ENCODE measurements at regions not wholly inside any gene's neighbourhood (a gene's known extent, or its start where the extent isn't known, plus 50 kb on each side); places are given as distances from the start of the nearest gene placed in this dataset.

DNA sequence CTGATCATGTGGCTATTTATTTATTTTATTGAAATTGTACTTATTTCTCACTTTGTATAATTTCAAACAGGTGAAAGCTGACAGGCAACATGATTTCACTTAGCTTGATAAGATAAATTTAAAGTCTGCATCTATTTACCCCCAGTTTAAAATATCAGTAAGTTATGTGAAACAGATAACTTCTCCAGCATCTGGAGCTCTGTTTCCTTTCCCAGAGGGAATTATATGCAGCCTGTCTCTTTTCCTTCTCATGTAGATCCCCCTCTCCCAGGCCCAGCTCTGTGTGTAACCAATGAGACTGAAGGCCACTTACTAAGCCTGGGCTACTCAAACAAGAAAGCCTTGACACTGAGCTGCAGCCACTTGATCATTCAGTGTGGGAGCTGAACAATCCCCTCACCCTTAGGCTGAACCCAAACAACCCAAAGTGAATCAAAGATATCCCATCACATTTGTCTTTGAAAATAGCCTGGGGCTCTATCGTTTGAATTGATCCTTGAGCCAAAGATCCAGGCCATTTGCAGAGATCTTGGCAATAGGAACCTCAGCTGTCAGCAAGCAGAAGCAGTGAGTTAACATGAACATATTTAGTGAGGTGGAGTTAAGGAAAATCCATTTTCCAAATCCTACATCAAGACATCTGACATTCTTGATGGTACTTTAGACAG is 383.9 kb downstream of the TGFB2 start:
- no peak for DNase-seq

DNA sequence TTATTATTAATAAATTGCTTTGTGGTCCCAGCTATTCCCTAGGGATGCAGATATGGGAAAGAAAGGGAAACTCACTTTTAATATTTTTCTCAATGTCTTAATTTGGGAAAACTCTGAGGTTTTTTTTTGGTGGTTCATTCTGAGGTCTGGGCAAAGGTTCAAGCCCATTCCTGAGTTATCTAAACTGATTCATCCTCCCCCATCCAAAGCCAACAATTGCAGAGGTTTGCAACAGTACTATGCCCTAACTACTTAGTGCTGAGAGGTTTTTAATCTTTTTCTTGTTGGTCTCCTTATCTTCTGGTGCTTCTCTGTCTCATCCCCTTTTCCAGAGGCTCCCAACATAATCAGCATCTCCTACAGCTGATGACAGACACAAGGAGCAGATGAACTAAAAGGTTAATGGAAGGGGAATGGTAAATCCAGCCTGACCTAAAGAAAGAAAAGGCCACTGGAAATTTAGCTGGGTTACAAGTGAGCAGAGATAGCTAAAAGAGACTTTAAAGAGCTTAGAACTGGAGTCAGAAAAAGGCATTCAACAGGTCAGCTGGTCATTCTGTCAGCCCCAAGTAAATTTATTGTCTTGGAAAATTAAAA is 390.4 kb downstream of the TGFB2 start:
- no peak for DNase-seq

DNA sequence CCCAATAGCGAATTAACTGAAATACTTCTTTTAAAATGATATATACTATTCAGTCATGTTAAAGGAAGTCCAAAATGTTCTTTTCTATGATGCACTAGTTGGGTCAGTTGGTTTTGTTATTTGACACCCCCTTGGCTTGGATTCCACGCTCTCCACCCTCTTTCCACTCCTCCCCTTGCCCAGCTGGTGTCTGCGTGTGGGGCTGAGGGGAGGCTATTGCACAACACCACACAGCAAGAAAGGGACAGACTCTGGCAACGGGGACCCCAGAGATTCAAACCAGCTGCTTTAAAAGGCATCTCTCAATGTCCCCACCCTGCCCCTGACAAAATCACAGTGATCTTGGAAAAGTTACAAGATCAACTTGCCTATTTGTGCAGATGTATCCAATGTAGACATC is 394.3 kb downstream of the TGFB2 start:
- DNase-seq = no peak

DNA sequence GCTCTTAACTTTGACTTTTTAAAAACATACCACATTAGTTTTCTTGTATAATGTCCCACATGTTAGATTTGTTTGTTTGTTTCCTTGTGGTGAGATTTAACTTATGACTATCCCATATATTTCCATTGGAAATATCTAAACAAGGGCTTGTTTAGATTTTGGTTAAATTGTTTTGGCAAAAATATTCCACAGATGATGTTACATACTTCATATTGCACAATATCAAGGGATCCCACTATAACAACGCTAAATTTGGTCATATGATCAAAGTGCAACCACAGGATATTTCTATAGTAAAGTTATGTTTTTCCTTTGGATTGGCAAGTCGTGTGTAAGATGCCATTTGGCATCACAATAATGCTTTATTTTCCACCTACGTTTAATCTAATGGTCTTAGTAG is 396.7 kb downstream of the TGFB2 start:
- DNase-seq = no peak

DNA sequence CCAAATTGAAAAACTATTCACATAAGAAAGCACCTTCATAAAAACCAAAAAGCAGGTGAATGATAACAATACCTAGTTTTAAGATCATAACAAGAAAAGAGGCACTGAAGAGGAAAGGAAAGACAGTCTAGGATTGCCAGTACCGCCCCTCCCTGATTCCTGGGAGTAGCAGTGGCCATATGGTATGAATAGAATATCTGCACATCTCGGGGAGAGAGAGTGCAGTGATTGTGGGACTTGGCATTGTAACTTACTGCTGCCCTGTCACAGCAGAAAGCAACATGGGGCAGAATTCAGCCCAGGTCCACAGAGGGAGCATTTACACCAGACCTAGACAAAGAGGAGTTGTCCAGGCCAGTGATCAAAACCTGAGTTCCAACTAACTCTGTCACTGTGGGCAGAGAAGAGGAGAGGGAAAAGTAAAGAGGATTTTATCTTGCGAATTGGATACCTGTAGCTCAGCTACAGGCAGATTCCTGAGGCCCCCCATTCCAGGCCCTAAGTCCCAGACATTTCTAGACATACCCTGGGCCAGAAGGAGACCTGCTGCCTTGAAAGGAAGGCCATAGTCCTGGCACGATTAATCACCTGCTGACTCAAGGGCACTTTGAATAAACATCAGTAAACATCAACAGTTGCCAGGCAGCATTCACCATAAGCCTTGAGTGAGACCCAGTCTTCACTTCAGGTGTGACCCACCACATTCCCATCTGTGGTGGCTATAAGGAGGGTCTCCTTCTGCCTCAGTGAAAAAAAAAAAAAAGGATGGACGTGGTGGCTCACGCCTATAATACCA is 397.5 kb downstream of the TGFB2 start:
- no peak for DNase-seq

DNA sequence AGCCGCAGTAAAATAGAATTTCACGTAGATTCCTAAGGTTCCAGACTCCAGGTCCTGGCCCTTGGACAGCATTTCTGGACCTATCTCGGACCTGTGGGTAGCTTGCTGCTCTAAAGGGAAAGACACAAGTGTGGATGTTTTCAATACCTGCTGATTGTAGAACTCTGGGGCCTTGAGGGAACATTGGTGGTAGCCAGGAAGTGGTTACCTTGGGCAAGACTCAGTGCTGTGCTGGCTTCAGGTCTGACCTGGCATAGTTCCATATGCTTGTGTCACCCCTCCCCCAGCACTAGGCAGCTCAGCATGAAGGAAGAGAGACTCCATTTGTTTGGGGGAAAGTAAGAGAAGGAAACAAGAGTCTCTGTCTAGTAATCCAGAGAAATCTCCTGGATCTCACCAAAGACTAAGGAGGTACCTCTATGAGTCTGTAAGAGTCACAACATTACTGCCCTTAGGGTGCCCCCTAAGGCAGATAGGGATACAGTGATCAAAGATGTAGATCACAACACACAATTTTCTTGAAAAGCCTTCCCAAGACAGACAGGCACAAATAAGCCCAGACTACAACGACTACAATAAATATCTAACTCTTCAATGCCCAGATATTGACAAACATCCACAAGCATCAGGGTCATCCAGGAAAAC is 398.8 kb downstream of the TGFB2 start:
- DNase-seq = no peak

DNA sequence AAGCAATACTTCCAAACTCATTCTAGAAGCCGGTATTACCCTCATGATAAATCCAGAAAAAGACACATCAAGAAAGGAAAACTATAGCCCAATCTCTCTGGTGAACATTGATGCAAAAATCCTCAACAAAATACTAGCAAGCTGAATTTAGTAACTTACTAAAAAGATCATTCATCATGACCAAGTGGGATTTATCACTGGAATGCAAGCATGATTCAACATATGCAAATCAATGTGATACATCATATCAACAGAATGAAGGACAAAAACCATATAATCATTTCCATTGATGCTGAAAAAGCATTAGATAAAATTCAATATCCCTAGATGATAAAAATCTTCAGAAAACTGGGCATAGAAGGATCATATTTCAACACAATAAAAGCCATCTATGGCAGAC is 402.9 kb downstream of the TGFB2 start:
- no peak for DNase-seq

DNA sequence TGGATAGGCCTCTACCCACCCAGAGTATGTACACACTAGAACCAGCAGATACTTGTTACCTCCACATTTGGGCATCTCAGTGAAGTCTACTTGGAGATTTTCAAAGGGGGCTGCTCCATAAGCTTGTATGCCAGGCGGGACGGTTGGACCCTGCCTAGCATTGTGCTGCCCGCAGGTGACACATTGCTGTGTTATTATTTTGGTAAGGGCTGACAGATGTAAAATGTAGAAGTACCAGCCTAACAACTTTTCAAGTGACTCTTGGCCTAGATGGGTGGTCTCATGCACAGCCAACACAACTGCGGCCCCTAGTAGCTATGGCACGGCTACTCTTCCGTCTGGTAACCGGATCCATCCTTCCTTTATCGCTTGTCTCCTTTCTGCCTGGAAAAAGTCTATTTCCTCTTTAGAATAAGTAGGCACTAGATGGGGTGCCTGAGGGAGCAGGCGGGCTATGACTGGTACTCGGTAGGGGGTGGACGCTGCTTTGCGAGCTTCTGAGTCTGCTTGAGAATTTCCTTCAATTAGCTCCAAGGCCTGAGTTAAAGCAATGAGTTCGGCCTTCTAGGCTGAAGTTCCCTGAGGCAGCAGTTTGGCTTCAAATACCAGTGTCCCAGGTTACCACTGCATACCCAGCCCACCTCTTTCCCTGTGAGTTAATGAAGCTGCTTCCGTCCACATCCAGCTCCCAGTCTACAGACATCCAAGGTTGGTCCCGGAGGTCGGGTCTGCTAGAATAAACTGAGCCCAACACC is 405.3 kb downstream of the TGFB2 start:
- DNase-seq = no peak

DNA sequence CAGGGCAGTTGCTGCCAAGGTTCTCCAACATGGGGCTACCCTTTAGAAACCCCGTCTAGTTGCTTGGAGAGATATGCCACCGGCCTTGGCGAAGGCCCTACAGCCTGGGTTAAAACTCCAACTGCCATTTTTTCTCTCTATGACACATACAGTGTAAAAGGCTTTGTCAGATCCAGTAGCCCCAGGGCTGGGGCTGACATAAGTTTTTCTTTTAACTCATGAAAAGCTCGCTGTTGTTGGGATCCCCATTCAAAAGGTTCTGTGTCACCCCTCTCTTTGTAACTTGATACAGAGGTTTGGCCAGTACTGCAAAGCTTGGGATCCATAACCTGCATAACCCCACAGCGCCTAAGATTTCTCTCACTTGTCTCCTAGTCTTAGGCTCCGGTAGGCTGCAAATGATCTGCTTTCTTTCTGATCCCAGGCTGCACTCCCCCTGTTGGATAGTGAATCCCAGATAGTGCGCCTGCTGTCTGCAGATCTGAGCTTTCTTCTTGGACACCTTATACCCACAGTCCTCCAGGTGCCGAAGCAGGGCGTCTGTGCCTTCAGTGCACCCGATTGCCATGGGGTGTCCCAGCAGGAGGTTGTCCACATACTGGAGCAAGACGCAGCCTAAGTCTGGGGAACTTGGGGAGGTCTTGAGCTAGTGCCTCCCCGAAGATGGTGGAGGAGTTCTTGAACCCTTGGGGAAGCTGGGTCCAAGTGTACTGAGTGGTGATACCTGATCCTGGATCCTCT is 406.2 kb downstream of the TGFB2 start:
- DNase-seq = no peak

DNA sequence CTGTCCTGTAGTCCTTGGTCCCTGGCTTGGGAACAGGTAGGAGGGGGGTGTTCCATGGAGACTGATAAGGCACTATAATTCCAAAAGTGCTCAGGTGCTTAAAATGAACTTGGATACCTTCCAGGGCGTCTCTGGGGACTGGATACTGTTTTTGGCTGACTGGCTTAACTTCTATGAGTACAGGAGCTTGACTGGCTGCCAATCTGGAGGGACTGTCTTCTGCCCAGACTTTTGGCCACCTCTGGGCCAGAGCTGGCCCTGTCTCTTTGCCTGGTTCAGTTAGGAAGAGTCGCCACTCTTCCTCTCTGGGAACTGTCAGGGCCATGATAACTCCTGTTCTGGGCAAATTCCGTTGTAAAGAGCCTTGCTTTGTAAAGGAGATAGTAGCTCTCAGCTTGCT is 407.0 kb downstream of the TGFB2 start:
- no peak for DNase-seq

DNA sequence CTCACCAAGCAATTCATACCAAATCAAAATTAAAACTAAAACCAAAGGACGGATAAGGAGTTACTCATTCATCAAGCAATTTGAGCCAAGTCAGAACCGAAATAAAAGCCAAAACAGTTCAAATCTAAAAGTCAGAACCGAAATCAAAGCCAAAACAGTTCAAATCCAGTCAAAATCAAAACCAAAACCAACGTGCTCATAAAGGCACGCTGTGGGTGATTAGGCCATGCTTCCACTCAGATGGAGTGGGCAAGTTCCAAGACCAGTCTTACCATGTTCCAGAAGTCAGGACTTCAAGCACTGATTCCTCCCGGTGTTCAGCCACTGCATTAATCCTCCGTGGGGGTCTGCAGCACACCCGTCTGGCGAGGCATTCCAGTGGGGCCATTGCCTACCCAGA is 409.3 kb downstream of the TGFB2 start:
- no peak for DNase-seq

DNA sequence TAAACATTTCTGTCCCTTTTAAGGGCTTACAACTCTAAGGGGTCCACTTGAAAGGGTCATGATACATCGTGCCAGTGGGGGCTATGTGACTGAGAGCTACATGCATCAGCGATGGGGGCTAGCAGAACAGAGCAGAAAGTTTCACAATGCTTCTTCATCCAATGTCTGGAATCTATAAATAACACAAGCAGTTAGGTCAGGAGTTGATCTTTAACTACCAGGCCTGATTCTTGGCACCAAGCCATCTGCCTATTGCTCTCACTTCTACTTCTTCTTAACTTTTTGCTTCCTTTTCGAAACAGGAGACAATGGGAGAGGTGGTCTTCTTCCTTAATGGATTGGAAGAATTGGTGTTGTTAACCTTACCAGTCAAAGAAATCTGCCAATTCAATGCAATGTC is 410.0 kb downstream of the TGFB2 start:
- no peak for DNase-seq

DNA sequence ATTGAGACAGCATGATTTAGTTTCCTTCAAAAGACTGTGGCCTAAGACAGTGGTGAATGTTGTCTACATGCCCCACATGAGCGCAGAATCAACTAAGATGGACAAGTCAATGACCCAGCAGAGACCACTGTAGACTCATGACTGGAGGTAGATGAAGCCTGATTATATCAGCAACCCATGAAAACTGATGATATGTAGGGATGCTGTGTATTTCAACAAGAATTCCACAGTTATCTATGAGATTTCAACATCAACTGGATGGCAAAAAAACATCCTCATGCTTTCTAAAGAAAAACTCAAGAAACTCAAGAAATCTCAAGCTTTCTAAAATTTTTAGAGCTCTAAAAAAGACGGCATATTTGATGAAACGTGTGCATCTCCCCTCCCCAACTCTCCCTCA is 413.9 kb upstream of the LYPLAL1 start:
- no peak for DNase-seq

DNA sequence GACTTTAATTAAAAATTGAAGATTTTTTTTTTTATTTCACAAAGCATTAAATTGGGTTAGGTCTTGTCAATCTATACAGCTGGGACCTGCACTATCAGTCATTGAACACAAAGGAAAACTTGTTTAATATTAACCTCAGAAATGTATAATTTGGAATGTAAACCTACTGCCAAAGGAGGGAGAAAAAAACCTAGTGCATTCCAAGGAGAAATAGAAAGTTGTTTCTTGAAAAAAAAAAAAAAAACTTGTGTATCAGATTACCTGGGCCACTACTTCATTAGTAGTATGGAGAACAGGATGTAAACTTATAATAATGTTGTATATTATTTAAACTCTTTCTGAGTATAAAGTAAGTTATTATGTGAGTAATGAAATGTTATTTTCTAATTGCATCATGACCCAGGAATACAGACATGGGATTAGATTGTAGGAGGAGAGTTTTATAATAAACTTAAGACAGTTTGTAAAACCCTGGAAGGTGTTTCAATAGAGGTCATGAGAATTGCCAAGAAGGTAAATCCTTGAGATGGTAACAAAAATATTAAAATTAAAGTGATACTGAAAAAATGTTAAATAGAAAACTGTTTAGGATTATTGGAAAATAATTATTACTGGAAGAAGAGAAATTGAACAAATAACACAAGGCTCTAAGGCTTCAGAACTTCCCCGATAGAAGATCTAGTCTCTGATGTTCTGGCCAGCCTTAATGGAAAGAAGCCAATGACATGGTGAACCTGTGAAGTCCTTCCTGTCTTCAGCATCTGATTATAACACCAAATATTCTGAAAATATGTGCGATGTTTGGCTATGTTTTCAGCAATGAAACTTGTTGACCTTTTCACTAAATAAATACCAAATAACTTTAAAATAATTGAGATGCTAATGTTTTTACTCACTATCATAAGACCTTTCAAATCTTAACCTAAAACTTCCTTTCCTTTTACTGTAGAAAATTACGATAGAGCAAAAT is 412.8 kb upstream of the LYPLAL1 start:
- no peak for DNase-seq

DNA sequence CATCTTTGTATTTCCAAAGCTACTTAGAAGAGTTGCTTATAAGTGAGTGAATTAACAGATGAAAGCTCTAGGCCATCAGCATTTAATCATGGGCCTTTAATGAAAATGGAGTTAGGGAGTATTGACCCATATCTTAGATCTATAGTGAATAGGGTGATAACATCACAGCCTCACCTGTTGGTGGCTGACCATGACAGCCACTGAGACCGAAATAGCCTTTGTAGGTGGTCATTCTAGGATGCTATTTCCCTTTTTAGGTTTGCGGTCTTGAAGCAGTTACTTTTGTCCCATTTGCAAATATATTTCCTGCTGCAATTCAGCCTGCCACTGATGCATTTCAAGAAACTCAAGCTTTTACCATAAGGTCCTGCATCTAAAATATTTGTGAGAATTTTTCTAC is 410.1 kb upstream of the LYPLAL1 start:
- no peak for DNase-seq

DNA sequence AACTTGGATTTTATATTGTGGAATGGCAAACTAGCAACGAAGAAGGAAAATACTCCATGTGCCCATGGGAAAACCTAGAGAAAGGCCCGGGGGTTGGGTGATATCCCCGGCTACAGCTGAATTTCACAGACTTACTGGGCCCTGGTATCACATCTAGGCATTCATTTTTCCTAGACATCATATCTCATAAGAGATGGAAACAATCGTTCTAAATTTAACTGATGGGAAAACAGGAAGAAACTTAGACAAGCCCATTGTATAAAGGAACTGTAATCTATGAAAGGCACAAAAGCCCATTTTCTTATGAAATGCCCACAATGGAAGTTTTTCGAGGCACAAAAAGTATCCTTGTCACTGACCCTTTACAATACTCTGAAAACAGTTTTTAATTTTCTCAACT is 407.9 kb upstream of the LYPLAL1 start:
- DNase-seq = no peak

DNA sequence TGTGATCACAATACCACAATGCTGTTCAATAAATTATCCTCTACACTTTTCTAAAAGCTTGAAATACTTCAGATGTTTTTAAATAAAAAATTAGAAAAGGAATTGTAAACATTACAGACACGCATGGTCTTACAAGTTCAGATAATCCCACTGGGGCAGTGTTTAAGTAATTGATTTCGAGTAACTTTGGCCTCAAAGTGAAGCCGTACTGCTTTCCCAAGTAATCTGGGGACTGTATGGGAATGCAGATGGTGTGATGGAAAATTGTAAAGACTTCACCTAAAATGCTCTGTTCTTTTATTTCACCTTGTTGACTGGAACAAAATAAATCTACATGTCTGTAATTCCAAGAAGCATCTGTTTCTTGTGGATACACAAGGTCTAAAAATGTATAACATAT is 401.7 kb upstream of the LYPLAL1 start:
- DNase-seq = no peak

DNA sequence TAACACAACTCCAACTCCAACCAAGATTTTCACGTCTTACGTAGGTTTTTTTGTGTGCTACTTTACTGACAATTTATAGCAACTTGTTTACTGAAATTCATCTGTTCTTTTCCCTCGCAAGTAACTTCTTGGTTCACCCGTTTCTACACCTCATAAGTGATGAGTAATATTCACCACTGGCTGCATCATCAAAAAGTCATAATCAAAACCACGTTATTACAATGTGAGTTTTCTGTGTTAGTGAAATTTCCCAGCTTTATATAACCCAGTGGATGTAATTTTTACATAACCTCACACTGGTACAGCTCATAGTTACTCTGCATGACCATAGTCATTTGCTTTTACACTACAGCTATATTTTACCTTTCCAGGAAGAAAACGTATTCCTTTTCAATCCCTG is 401.1 kb upstream of the LYPLAL1 start:
- DNase-seq = no peak

DNA sequence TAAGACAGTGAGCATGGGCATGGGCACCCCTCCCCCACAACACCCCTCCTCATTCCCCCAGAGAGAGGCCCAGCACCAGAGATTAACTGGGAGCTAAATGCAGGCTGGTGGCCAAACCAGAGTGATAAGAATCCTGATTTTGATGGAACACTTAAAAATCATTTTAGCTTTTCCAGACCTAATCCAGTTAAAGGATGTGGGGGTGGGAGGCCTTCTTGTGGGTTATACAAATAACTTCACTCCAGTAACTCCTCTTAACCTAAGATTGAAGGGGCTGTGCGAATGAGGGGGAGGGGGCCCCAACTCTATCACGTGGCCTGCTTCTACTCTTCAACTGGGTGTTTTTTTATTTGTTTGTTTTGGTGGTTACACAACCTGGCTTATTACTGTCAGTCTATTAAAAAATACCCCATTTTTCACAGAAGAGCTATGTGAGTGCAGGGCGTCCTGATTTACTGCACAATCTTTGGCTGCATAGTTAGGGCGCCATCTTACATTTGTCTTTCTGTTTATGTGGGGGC is 398.1 kb upstream of the LYPLAL1 start:
- no peak for DNase-seq

DNA sequence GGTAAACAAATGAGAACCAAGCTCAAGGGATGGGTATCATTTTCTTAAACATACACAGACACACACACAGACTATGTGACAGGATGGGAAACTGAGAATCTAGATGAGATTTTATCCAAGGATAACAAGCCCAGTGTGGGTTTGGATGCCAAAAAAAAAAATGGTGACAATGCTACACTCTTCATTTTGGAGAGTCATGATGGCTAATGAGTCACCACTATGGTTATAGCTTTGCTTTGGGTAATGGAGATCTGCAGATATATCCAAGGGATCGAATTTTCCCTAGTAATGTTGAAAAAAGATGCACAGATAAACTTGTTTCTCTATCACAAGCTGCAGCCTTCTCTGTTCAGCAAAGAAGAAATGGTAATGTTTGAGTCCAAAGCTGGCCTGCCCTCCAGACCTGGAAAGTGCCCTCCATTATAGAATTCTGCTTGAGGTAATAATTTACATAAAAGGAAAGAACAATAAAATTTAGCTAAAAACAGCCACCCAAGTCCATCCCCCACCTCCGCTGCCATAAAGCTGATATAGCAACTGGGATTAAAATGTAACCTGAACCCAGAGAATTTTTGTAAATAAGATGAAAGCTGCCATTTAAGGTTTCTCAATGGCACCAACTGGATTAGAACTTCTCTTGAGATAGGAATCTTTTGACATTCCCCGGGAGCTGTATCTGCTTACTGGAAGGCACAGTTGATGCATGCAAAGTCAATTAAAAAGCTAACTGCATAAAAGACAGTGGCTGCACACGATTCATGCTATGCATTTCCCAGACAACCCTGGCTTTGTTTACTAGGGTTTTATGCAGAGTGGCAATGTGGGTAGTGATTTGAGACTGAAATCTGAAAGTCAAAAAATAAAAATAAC is 395.2 kb upstream of the LYPLAL1 start:
- DNase-seq = no peak
